ENCODE measurements at regions not wholly inside any gene's neighbourhood (a gene's known extent, or its start where the extent isn't known, plus 50 kb on each side); places are given as distances from the start of the nearest gene placed in this dataset.

DNA sequence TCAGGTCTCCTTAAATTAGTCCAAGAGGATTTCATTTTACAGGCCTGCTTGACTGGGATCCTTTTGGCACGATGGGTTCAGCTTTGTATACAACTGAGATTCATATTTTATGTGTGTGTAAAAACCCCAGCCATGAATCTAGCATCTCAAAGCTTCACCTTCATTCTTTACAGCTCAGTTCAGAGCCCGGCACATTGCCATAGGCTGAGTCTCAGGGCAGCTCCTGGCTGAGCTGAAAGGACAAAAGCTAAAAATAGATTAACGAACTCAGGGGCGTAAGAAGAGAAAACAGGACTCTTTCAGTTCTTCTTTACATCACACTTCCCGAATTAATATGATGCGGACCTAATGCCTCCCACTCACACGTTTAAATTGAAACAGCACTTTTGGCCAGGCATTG lies 262.8 kb upstream of the PBX1 start:
- DNase-seq (no peak), ATAC-seq (ENCODE audit: low read depth) (no peak)
- no peaks in the 10 kb centered on the region for H4K20me1 ChIP-seq (ENCODE audit: insufficient read depth, low read length)
- TF ChIP-seq, protein P1, sequence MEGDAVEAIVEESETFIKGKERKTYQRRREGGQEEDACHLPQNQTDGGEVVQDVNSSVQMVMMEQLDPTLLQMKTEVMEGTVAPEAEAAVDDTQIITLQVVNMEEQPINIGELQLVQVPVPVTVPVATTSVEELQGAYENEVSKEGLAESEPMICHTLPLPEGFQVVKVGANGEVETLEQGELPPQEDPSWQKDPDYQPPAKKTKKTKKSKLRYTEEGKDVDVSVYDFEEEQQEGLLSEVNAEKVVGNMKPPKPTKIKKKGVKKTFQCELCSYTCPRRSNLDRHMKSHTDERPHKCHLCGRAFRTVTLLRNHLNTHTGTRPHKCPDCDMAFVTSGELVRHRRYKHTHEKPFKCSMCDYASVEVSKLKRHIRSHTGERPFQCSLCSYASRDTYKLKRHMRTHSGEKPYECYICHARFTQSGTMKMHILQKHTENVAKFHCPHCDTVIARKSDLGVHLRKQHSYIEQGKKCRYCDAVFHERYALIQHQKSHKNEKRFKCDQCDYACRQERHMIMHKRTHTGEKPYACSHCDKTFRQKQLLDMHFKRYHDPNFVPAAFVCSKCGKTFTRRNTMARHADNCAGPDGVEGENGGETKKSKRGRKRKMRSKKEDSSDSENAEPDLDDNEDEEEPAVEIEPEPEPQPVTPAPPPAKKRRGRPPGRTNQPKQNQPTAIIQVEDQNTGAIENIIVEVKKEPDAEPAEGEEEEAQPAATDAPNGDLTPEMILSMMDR (conservative IDR thresholded peaks at IDR 0.05; ENCODE audit: low read depth, low read length), result no peak
- TF ChIP-seq, protein P2, sequence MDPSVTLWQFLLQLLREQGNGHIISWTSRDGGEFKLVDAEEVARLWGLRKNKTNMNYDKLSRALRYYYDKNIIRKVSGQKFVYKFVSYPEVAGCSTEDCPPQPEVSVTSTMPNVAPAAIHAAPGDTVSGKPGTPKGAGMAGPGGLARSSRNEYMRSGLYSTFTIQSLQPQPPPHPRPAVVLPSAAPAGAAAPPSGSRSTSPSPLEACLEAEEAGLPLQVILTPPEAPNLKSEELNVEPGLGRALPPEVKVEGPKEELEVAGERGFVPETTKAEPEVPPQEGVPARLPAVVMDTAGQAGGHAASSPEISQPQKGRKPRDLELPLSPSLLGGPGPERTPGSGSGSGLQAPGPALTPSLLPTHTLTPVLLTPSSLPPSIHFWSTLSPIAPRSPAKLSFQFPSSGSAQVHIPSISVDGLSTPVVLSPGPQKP (IDR thresholded peaks at IDR 0.05; ENCODE audit: borderline replicate concordance, low read depth, low read length), result no peak
- TF ChIP-seq MAZ (IDR thresholded peaks at IDR 0.05; ENCODE audit: borderline replicate concordance, low read depth, low read length) (no peak), NFE2L2 (IDR thresholded peaks at IDR 0.05; ENCODE audit: low read depth, low read length) (no peak), CEBPB (IDR thresholded peaks at IDR 0.05; ENCODE audit: low read depth, low read length) (no peak), RAD21 (IDR thresholded peaks at IDR 0.05; ENCODE audit: low read length) (no peak), BHLHE40 (IDR thresholded peaks at IDR 0.05; ENCODE audit: low read depth, low read length) (no peak), SMC3 (IDR thresholded peaks at IDR 0.05; ENCODE audit: low read depth, low read length) (no peak), CHD1 (IDR thresholded peaks at IDR 0.05; ENCODE audit: low read depth, low read length) (no peak), FOS (IDR thresholded peaks at IDR 0.05; ENCODE audit: low read depth, low read length) (no peak), POLR2A (IDR thresholded peaks at IDR 0.05; ENCODE audit: low read depth, low read length) (no peak), MXI1 (IDR thresholded peaks at IDR 0.05; ENCODE audit: borderline replicate concordance, low read depth, low read length) (no peak), MAFK (IDR thresholded peaks at IDR 0.05; ENCODE audit: low read depth, low read length) (no peak), RCOR1 (IDR thresholded peaks at IDR 0.05; ENCODE audit: insufficient replicate concordance, low read length) (no peak), RFX5 (IDR thresholded peaks at IDR 0.05; ENCODE audit: low read depth, low read length) (no peak)
- TF ChIP-seq, protein P3, sequence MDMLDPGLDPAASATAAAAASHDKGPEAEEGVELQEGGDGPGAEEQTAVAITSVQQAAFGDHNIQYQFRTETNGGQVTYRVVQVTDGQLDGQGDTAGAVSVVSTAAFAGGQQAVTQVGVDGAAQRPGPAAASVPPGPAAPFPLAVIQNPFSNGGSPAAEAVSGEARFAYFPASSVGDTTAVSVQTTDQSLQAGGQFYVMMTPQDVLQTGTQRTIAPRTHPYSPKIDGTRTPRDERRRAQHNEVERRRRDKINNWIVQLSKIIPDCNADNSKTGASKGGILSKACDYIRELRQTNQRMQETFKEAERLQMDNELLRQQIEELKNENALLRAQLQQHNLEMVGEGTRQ (IDR thresholded peaks at IDR 0.05; ENCODE audit: low read depth, low read length), result no peak
- no peak overlapping the region for H3K23ac ChIP-seq (ENCODE audit: low read depth, low read length)
- ChIA-PET CTCF (no interaction called here), POLR2A (ENCODE audit: unreplicated experiment) (no interaction called here)
- H3K36me3 ChIP-seq (ENCODE audit: control insufficient read depth, insufficient read depth, low read length), result no peaks in the 10 kb centered on the region
- no peak overlapping the region for H3K4me2 ChIP-seq (ENCODE audit: low read depth, low read length)
- in situ Hi-C loops (cut with MboI; ENCODE audit: low sequenced_read_pairs), result no loop called here
- no peak overlapping the region for H3K56ac ChIP-seq (ENCODE audit: extremely low read depth, insufficient read depth, low read length)
- no peak overlapping the region for H3K18ac ChIP-seq (ENCODE audit: low read depth, low read length)
- H2AK5ac ChIP-seq (ENCODE audit: low read depth, low read length), result no peak overlapping the region
- H2AFZ ChIP-seq (replicated peaks; ENCODE audit: low read length, poor library complexity), result no peak overlapping the region
- H2BK120ac ChIP-seq (ENCODE audit: low read depth, low read length), result no peak overlapping the region
- H3K4me1 ChIP-seq (ENCODE audit: control insufficient read depth, insufficient read depth, low read length), result no peaks in the 10 kb centered on the region
- intact Hi-C loops (cut with micrococcal nuclease), result no loop called here
- 0 out of 2 replicates have a peak, but pooled peaks cover 2% of the 10 kb centered on the region for H3K9me3 ChIP-seq (ENCODE audit: control insufficient read depth, insufficient read depth, low read length)
- H2AK9ac ChIP-seq (replicated peaks; ENCODE audit: low read depth, low read length, poor library complexity), result no peak overlapping the region
- no peaks in the 10 kb centered on the region for H3K27me3 ChIP-seq (ENCODE audit: control insufficient read depth, insufficient read depth, low read length)
- no peak overlapping the region for H3K14ac ChIP-seq (replicated peaks; ENCODE audit: low read depth, low read length)
- H4K91ac ChIP-seq (ENCODE audit: insufficient read depth, low read depth, low read length), result no peak overlapping the region
- BruUV-seq (replicated peaks), result no TSS peak
- H3K4ac ChIP-seq (ENCODE audit: low read depth, low read length), result no peak overlapping the region
- no CpG with 5 or more reads among the region's 7 CpGs for WGBS, 2 experiments (ENCODE audit: extremely low coverage in 2 of 2, insufficient read length in 1 of 2)
- H3K9ac ChIP-seq (ENCODE audit: low read depth, low read length), result no peak overlapping the region
- H2BK15ac ChIP-seq (ENCODE audit: low read depth, low read length), result no peak overlapping the region
- no peaks in the 10 kb centered on the region for H3K79me1 ChIP-seq (ENCODE audit: low read depth in 1 of 2, low read length in 2 of 2)
- H3K4me3 ChIP-seq (ENCODE audit: insufficient read depth, low read depth, low read length), result no peak overlapping the region
- no peak overlapping the region for H2BK20ac ChIP-seq (ENCODE audit: low read depth, low read length)
- H3K27ac ChIP-seq (ENCODE audit: insufficient read depth, low read length), result no peak overlapping the region
- no peaks in the 10 kb centered on the region for H3K9me1 ChIP-seq (ENCODE audit: insufficient read depth, low read length)
- H2BK5ac ChIP-seq (ENCODE audit: low read depth, low read length, poor library complexity, severe bottlenecking), result no peak overlapping the region
- dilution Hi-C loops (cut with HindIII; ENCODE audit: low sequenced_read_pairs, unreplicated experiment), result no loop called here
- no peak overlapping the region for H4K5ac ChIP-seq (ENCODE audit: low read depth, low read length)
- no peak overlapping the region for H4K8ac ChIP-seq (ENCODE audit: low read depth in 2 of 2, low read length in 2 of 2)

Measured in IMR-90 (cell line).